DND-41 (cell line): ENCODE measurements at regions not wholly inside any gene's neighbourhood (a gene's known extent, or its start where the extent isn't known, plus 50 kb on each side); places are given as distances from the start of the nearest gene placed in this dataset.

Experiments
- EZH2 ChIP-seq: IDR thresholded peaks from 3 replicates; pipeline ENCODE4 v1.6.1; 2012; ENCODE audit warnings: borderline replicate concordance, low read depth, mild to moderate bottlenecking, moderate library complexity, low read length, inconsistent platforms; ENCODE audit not compliant: severe bottlenecking
- TF ChIP-seq, protein P1 (sequence below): IDR thresholded peaks from 2 replicates; pipeline ENCODE4 v1.5.1; 2012; ENCODE audit warnings: borderline replicate concordance, low read length, moderate library complexity, mild to moderate bottlenecking; ENCODE audit not compliant: poor library complexity, severe bottlenecking; ENCODE audit errors: extremely low read depth

DNA sequence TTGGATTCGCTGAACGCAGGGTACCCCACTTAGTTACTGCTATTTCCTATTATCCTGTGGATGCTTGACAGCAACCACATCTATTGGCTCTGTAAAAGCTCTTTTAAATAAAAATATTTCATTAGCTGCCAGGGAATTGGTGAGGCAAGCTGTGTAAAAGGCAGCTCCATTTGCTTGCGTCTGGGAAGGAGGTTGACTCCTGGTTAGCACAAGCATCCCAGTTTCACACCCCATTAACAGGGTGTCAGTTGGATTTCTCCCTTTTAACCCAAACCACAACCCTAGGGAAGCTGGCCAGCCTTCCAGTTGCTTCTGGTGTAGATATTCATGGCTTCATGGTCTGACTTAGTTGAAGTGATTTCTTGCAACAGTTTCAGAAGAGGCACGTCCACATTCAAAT lies 151.0 kb downstream of the GPBP1 start:
- TF ChIP-seq, protein P1, sequence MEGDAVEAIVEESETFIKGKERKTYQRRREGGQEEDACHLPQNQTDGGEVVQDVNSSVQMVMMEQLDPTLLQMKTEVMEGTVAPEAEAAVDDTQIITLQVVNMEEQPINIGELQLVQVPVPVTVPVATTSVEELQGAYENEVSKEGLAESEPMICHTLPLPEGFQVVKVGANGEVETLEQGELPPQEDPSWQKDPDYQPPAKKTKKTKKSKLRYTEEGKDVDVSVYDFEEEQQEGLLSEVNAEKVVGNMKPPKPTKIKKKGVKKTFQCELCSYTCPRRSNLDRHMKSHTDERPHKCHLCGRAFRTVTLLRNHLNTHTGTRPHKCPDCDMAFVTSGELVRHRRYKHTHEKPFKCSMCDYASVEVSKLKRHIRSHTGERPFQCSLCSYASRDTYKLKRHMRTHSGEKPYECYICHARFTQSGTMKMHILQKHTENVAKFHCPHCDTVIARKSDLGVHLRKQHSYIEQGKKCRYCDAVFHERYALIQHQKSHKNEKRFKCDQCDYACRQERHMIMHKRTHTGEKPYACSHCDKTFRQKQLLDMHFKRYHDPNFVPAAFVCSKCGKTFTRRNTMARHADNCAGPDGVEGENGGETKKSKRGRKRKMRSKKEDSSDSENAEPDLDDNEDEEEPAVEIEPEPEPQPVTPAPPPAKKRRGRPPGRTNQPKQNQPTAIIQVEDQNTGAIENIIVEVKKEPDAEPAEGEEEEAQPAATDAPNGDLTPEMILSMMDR, result no peak
- no peak for TF ChIP-seq EZH2
